HG02678 (cell line): ENCODE measurements at regions not wholly inside any gene's neighbourhood (a gene's known extent, or its start where the extent isn't known, plus 50 kb on each side); places are given as distances from the start of the nearest gene placed in this dataset.
"Not testable (repeated sequence)": the region's sequence is repeated elsewhere in the genome, so short reads cannot be mapped to it uniquely, and the experiment has no call there.

Experiments
- ATAC-seq: cut with Tn5 transposase; IDR thresholded peaks from one replicate; pipeline ENCODE4 v1.9.1; 2021; ENCODE audit warnings: mild to moderate bottlenecking, moderate library complexity; ENCODE audit not compliant: unreplicated experiment

- ATAC-seq: not testable (repeated sequence)
Measured at GRCh38 chr9:81811688-81812087, 116.5 kb upstream of the SPATA31D4 start.

GRCh38 chr9:81814401-81814793, 113.8 kb upstream of the SPATA31D4 start:
- no peak for ATAC-seq

- ATAC-seq: no peak
Measured at GRCh38 chr9:81814794-81815464, 113.3 kb upstream of the SPATA31D4 start.

GRCh38 chr9:81815781-81816180, 112.4 kb upstream of the SPATA31D4 start:
- ATAC-seq: no peak

- ATAC-seq: no peak
Measured at GRCh38 chr9:81819155-81819554, 109.1 kb upstream of the SPATA31D4 start.

- no peak for ATAC-seq
Measured at GRCh38 chr9:81819859-81820546, 108.2 kb upstream of the SPATA31D4 start.

- ATAC-seq: no peak
Measured at GRCh38 chr9:81822301-81822865, 105.8 kb upstream of the SPATA31D4 start.

GRCh38 chr9:81822967-81823366, 105.3 kb upstream of the SPATA31D4 start:
- ATAC-seq: no peak

- no peak for ATAC-seq
Measured at GRCh38 chr9:81823672-81824554, 104.3 kb upstream of the SPATA31D4 start.

- ATAC-seq: no peak
Measured at GRCh38 chr9:81824802-81825730, 103.2 kb upstream of the SPATA31D4 start.

GRCh38 chr9:81825846-81826516, 102.2 kb upstream of the SPATA31D4 start:
- no peak for ATAC-seq

GRCh38 chr9:81826517-81826906, 101.7 kb upstream of the SPATA31D4 start:
- ATAC-seq: no peak

GRCh38 chr9:81827616-81828296, 100.5 kb upstream of the SPATA31D4 start:
- peak; percentile 86 for ATAC-seq

- ATAC-seq: no peak
Measured at GRCh38 chr9:81829195-81829882, 98.9 kb upstream of the SPATA31D4 start.

GRCh38 chr9:81830431-81830830, 97.8 kb upstream of the SPATA31D4 start:
- ATAC-seq: not testable (repeated sequence)

- ATAC-seq: no peak
Measured at GRCh38 chr9:81832571-81833285, 95.5 kb upstream of the SPATA31D4 start.

GRCh38 chr9:81833563-81834345, 94.5 kb upstream of the SPATA31D4 start:
- no peak for ATAC-seq
